CD4-positive, CD25-positive, alpha-beta regulatory T cell (primary cell): ENCODE measurements at regions not wholly inside any gene's neighbourhood (a gene's known extent, or its start where the extent isn't known, plus 50 kb on each side); places are given as distances from the start of the nearest gene placed in this dataset.
"Not testable (repeated sequence)": the region's sequence is repeated elsewhere in the genome, so short reads cannot be mapped to it uniquely, and the experiment has no call there.

Experiments used
- ATAC-seq, 2 donors: fragments of 150-1000 bp; cut with Tn5 transposase; one replicate each; pipeline ENCODE4 v1.10.0; 2021; ENCODE audit warnings: low read depth in 2 of 2, moderate number of reproducible peaks in 2 of 2, moderate library complexity in 1 of 2
- DNase-seq, 3 donors: peaks; one replicate each; pipeline versions ENCODE4 v3.0.0 to v3.0.0-alpha.2; 2012 to 2022; ENCODE audit warnings: mixed read lengths in 1 of 3
- H3K27ac ChIP-seq: one replicate; pipeline ENCODE4 v1.7.0; 2013; ENCODE audit warnings: mild to moderate bottlenecking, low read length; ENCODE audit not compliant: insufficient read depth, poor library complexity, severe bottlenecking
- H3K27me3 ChIP-seq: one replicate; pipeline ENCODE4 v1.7.0; 2013; ENCODE audit warnings: low read length; ENCODE audit not compliant: control insufficient read depth, insufficient read depth
- H3K36me3 ChIP-seq: one replicate; pipeline ENCODE4 v1.7.0; 2013; ENCODE audit warnings: mild to moderate bottlenecking, low read length, moderate library complexity; ENCODE audit not compliant: control insufficient read depth, insufficient read depth
- H3K4me1 ChIP-seq: 2 replicates; pipeline ENCODE4 v1.7.0; 2013; ENCODE audit warnings: mild to moderate bottlenecking, low read length; ENCODE audit not compliant: insufficient read depth, control insufficient read depth, poor library complexity, severe bottlenecking
- H3K4me3 ChIP-seq: one replicate; pipeline ENCODE4 v1.7.0; 2013; ENCODE audit warnings: low read depth, mild to moderate bottlenecking, low read length, moderate library complexity
- H3K9me3 ChIP-seq, 2 experiments: 1 replicate in 1 of 2; 2 replicates in 1 of 2; pipeline ENCODE4 v1.7.0; 2013; ENCODE audit warnings: low read length in 2 of 2, mild to moderate bottlenecking in 1 of 2, moderate library complexity in 1 of 2; ENCODE audit not compliant: control insufficient read depth in 2 of 2
- H3K27ac Mint-ChIP-seq, 3 donors: one replicate each; pipeline ENCODE4 v1.8.0; 2020 to 2022; ENCODE audit warnings: mild to moderate bottlenecking in 3 of 3, mixed read lengths in 3 of 3, moderate library complexity in 2 of 3
- H3K27me3 Mint-ChIP-seq: one replicate; pipeline ENCODE4 v1.8.0; 2022; ENCODE audit warnings: mild to moderate bottlenecking, mixed read lengths
- H3K36me3 Mint-ChIP-seq: one replicate; pipeline ENCODE4 v1.8.0; 2020; ENCODE audit warnings: mixed read lengths
- H3K4me1 Mint-ChIP-seq, 4 donors: one replicate each; pipeline ENCODE4 v1.8.0; 2020 to 2022; ENCODE audit warnings: mixed read lengths in 4 of 4, mild to moderate bottlenecking in 1 of 4
- H3K4me3 Mint-ChIP-seq, 4 donors: one replicate each; pipeline ENCODE4 v1.8.0; 2020 to 2022; ENCODE audit warnings: mild to moderate bottlenecking in 4 of 4, mixed read lengths in 4 of 4, moderate library complexity in 3 of 4
- H3K9me3 Mint-ChIP-seq, 7 donors: one replicate each; pipeline ENCODE4 v1.8.0; 2020 to 2022; ENCODE audit warnings: mixed read lengths in 7 of 7, mild to moderate bottlenecking in 3 of 7, moderate library complexity in 2 of 7

- Histone ChIP-seq H3K9me3 (no peaks in the 10 kb centered on the region), H3K27me3 (no peaks in the 10 kb centered on the region), H3K4me3 (no peak overlapping the region), H3K36me3 (no peaks in the 10 kb centered on the region), H3K4me1 (no peaks in the 10 kb centered on the region), H3K27ac (no peak overlapping the region)
- Mint-ChIP-seq H3K27ac (no peak overlapping the region), H3K4me3 (no peak overlapping the region), H3K4me1 (no peaks in the 10 kb centered on the region), H3K36me3 (no peaks in the 10 kb centered on the region), H3K27me3 (no peaks in the 10 kb centered on the region), H3K9me3 (peaks cover 2 to 27% (median 9%) of the 10 kb centered on the region in 7 donors)
- DNase-seq (no peak), ATAC-seq (no peak)
Measured at GRCh38 chr14:43674273-43674672, 832.8 kb downstream of the FSCB start.

GRCh38 chr14:43671716-43672485, 835.2 kb downstream of the FSCB start:
- Mint-ChIP-seq H3K9me3 (peaks cover 0 to 29% (median 8%) of the 10 kb centered on the region in 7 donors), H3K27ac (no peak overlapping the region), H3K36me3 (no peaks in the 10 kb centered on the region), H3K4me3 (no peak overlapping the region), H3K27me3 (no peaks in the 10 kb centered on the region), H3K4me1 (no peaks in the 10 kb centered on the region)
- Histone ChIP-seq H3K27ac (no peak overlapping the region), H3K27me3 (no peaks in the 10 kb centered on the region), H3K4me1 (no peaks in the 10 kb centered on the region), H3K36me3 (no peaks in the 10 kb centered on the region), H3K4me3 (no peak overlapping the region), H3K9me3 (no peaks in the 10 kb centered on the region)
- ATAC-seq, result no peak
- DNase-seq, result no peak

- no peaks in the 10 kb centered on the region for H3K27me3 Mint-ChIP-seq
- no peaks in the 10 kb centered on the region for H3K27me3 ChIP-seq
- ATAC-seq (no peak), DNase-seq (no peak)
- no peak overlapping the region for H3K27ac Mint-ChIP-seq
- H3K4me1 ChIP-seq, result no peaks in the 10 kb centered on the region
- H3K9me3 ChIP-seq, result peaks cover 0 to 7% of the 10 kb centered on the region in 2 experiments
- no peaks in the 10 kb centered on the region for H3K36me3 Mint-ChIP-seq
- no peaks in the 10 kb centered on the region for H3K4me1 Mint-ChIP-seq
- H3K36me3 ChIP-seq, result no peaks in the 10 kb centered on the region
- no peak overlapping the region for H3K4me3 ChIP-seq
- no peak overlapping the region for H3K27ac ChIP-seq
- no peak overlapping the region for H3K4me3 Mint-ChIP-seq
- H3K9me3 Mint-ChIP-seq, result peaks cover 6 to 38% (median 9%) of the 10 kb centered on the region in 7 donors
Measured at GRCh38 chr14:43669355-43669754, 837.7 kb downstream of the FSCB start.

- Mint-ChIP-seq H3K4me1 (no peaks in the 10 kb centered on the region), H3K9me3 (peaks cover 3 to 28% (median 7%) of the 10 kb centered on the region in 7 donors), H3K27ac (no peak overlapping the region), H3K36me3 (no peaks in the 10 kb centered on the region), H3K27me3 (no peaks in the 10 kb centered on the region), H3K4me3 (no peak overlapping the region)
- no peak for ATAC-seq
- no peaks in the 10 kb centered on the region for H3K27me3 ChIP-seq
- no peak overlapping the region for H3K4me3 ChIP-seq
- H3K9me3 ChIP-seq, result peaks cover 0 to 7% of the 10 kb centered on the region in 2 experiments
- no peak for DNase-seq
- H3K4me1 ChIP-seq, result no peaks in the 10 kb centered on the region
- no peak overlapping the region for H3K27ac ChIP-seq
- H3K36me3 ChIP-seq, result no peaks in the 10 kb centered on the region
Measured at GRCh38 chr14:43665570-43666267, 841.4 kb downstream of the FSCB start.

DNA sequence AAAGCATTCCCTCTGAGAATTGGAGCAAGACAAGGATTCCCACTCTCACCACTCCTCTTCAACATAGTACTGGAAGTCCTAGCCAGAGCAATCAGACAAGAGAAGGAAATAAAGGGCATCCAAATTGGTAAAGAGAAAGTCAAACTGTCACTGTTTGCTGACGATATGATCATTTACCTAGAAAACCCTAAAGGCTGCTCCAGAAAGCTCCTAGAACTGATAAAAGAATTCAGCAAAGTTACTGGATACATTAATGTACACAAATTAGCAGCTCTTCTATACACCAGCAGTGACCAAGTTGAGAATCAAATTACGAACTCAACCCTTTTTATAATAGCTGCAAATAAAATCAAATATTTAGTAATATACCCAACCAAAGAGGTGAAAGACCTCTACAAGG, 851.9 kb downstream of the FSCB start:
- peaks cover 9 to 43% (median 14%) of the 10 kb centered on the region in 7 donors for H3K9me3 Mint-ChIP-seq
- H3K36me3 Mint-ChIP-seq, H3K4me1 ChIP-seq, H3K27me3 Mint-ChIP-seq, H3K4me3 Mint-ChIP-seq, H3K9me3 ChIP-seq, H3K4me1 Mint-ChIP-seq, ATAC-seq, H3K4me3 ChIP-seq, H3K27ac Mint-ChIP-seq, H3K27me3 ChIP-seq, H3K36me3 ChIP-seq, DNase-seq, H3K27ac ChIP-seq: not testable (repeated sequence)

- Mint-ChIP-seq H3K27me3 (no peaks in the 10 kb centered on the region), H3K36me3 (no peaks in the 10 kb centered on the region), H3K4me1 (no peaks in the 10 kb centered on the region), H3K27ac (no peak overlapping the region), H3K4me3 (no peak overlapping the region), H3K9me3 (peaks cover 7 to 50% (median 19%) of the 10 kb centered on the region in 7 donors)
- Histone ChIP-seq H3K27ac (no peak overlapping the region), H3K27me3 (no peaks in the 10 kb centered on the region), H3K4me3 (no peak overlapping the region), H3K4me1 (no peaks in the 10 kb centered on the region), H3K9me3 (peaks cover 3 to 8% of the 10 kb centered on the region in 2 experiments), H3K36me3 (no peaks in the 10 kb centered on the region)
- DNase-seq (no peak), ATAC-seq (no peak)
Measured at GRCh38 chr14:43651896-43652295, 855.2 kb downstream of the FSCB start.

DNA sequence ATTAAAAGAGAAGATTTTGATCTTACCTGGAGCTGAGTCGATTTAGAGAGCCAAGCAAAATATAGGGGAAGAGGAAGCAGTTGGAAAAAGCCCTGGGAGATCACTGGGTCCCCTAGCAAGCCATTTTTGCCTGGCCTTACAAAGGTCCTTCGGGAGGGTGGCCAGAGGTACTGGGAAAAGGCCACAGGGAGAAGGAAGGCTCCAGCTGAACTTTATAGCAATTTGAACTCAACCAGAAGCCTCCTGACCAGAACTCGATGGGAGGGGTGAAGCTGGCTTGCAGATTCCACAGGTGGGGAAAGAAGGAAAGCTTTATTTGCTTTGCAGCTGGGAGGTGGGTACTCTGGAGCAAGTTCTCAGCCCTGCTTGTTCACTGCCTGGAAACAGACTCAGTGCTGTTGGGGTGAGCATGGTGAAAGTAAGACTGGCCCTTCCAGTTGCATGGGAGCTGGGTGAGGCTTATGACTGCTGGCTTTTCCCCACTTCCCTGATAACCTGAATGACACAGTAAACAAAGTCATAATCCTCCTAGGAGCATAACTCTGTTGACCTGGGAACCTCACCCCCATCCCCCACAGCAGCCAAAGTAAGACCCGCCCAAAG, 855.8 kb downstream of the FSCB start:
- no peak overlapping the region for H3K27ac ChIP-seq
- Mint-ChIP-seq H3K27ac (no peak overlapping the region), H3K9me3 (peaks cover 3 to 50% (median 18%) of the 10 kb centered on the region in 7 donors), H3K27me3 (no peaks in the 10 kb centered on the region), H3K4me1 (no peaks in the 10 kb centered on the region), H3K36me3 (no peaks in the 10 kb centered on the region), H3K4me3 (no peak overlapping the region)
- DNase-seq (no peak), ATAC-seq (no peak)
- peaks cover 3 to 8% of the 10 kb centered on the region in 2 experiments for H3K9me3 ChIP-seq
- H3K27me3 ChIP-seq, result no peaks in the 10 kb centered on the region
- no peaks in the 10 kb centered on the region for H3K4me1 ChIP-seq
- no peak overlapping the region for H3K4me3 ChIP-seq
- H3K36me3 ChIP-seq, result no peaks in the 10 kb centered on the region
